IMR-90 (cell line): ENCODE measurements at regions not wholly inside any gene's neighbourhood (a gene's known extent, or its start where the extent isn't known, plus 50 kb on each side); places are given as distances from the start of the nearest gene placed in this dataset.

Experiments
- ATAC-seq: fragments of 200-7000 bp; cut with Tn5 transposase; 2 replicates; pipeline ENCODE4 v1.9.1; 2020; ENCODE audit warnings: low read depth, mild to moderate bottlenecking, moderate library complexity
- BruUV-seq: library from RNA; stranded (reverse); fragments of 400-500 nt; replicated peaks from 2 replicates; lab custom pipeline; 2021; lab: Mats Ljungman, UMichigan
- CTCF ChIA-PET: fragments of 300-600 bp; formaldehyde crosslinking; extraction: SDS; loops from one replicate; lab custom pipeline; 2021; ENCODE audit warnings: antibody characterized with exemption; lab: Yijun Ruan, JAX
- POLR2A ChIA-PET: fragments of 300-600 bp; sonication (Branson Sonifier 250); formaldehyde crosslinking; loops from one replicate; lab custom pipeline; 2022; ENCODE audit warnings: antibody characterized with exemption; ENCODE audit not compliant: unreplicated experiment; lab: Charles Lee
- DNase-seq: peaks from one replicate; pipeline ENCODE4 v3.0.0; 2013
- H2AFZ ChIP-seq: replicated peaks from 2 replicates; pipeline ENCODE3; 2013; ENCODE audit warnings: low read length, mild to moderate bottlenecking; ENCODE audit not compliant: poor library complexity
- H2AK5ac ChIP-seq: 2 replicates; pipeline ENCODE4 v1.6.1; 2013; ENCODE audit warnings: low read depth, low read length, inconsistent platforms
- H2AK9ac ChIP-seq: replicated peaks from 2 replicates; pipeline ENCODE3; 2013; ENCODE audit warnings: mild to moderate bottlenecking, low read depth, low read length, moderate library complexity; ENCODE audit not compliant: poor library complexity
- H2BK120ac ChIP-seq: 2 replicates; pipeline ENCODE4 v1.6.1; 2013; ENCODE audit warnings: low read depth, low read length, inconsistent platforms
- H2BK15ac ChIP-seq: 3 replicates; pipeline ENCODE4 v1.6.1; 2013; ENCODE audit warnings: low read depth, low read length, inconsistent platforms
- H2BK20ac ChIP-seq: 2 replicates; pipeline ENCODE4 v1.6.1; 2013; ENCODE audit warnings: low read depth, mild to moderate bottlenecking, inconsistent platforms, low read length, moderate library complexity
- H2BK5ac ChIP-seq: 2 replicates; pipeline ENCODE4 v1.6.1; 2013; ENCODE audit warnings: mild to moderate bottlenecking, low read depth, low read length, inconsistent platforms; ENCODE audit not compliant: poor library complexity, severe bottlenecking
- H3K14ac ChIP-seq: replicated peaks from 2 replicates; pipeline ENCODE4 v1.6.1; 2013; ENCODE audit warnings: low read depth, low read length, inconsistent platforms
- H3K18ac ChIP-seq: 2 replicates; pipeline ENCODE4 v1.6.1; 2013; ENCODE audit warnings: low read depth, low read length, control low read depth
- H3K23ac ChIP-seq: 2 replicates; pipeline ENCODE4 v1.6.1; 2013; ENCODE audit warnings: low read depth, low read length, inconsistent platforms
- H3K27ac ChIP-seq: 2 replicates; pipeline ENCODE4 v1.5.1; 2013; ENCODE audit warnings: mild to moderate bottlenecking, control low read depth, low read length; ENCODE audit not compliant: insufficient read depth
- H3K27me3 ChIP-seq: 2 replicates; pipeline ENCODE4 v1.6.1; 2013; ENCODE audit warnings: low read length; ENCODE audit not compliant: control insufficient read depth, insufficient read depth
- H3K36me3 ChIP-seq: 2 replicates; pipeline ENCODE4 v1.6.1; 2013; ENCODE audit warnings: low read length, mixed read lengths; ENCODE audit not compliant: control insufficient read depth, insufficient read depth
- H3K4ac ChIP-seq: 2 replicates; pipeline ENCODE4 v1.6.1; 2013; ENCODE audit warnings: low read depth, low read length, inconsistent platforms
- H3K4me1 ChIP-seq: 2 replicates; pipeline ENCODE4 v1.6.1; 2013; ENCODE audit warnings: low read length, mixed read lengths; ENCODE audit not compliant: control insufficient read depth, insufficient read depth
- H3K4me2 ChIP-seq: 2 replicates; pipeline ENCODE4 v1.6.1; 2013; ENCODE audit warnings: low read depth, mild to moderate bottlenecking, control low read depth, low read length, moderate library complexity
- H3K4me3 ChIP-seq: 2 replicates; pipeline ENCODE4 v1.5.1; 2013; ENCODE audit warnings: low read depth, mild to moderate bottlenecking, control low read depth, low read length, moderate library complexity; ENCODE audit not compliant: insufficient read depth
- H3K56ac ChIP-seq: 2 replicates; pipeline ENCODE4 v1.6.1; 2013; ENCODE audit warnings: low read length, inconsistent platforms; ENCODE audit not compliant: insufficient read depth; ENCODE audit errors: extremely low read depth
- H3K79me1 ChIP-seq, 2 experiments: 2 replicates each; pipeline ENCODE4 v1.6.1; 2013; ENCODE audit warnings: low read length in 2 of 2, inconsistent platforms in 1 of 2, low read depth in 1 of 2
- H3K9ac ChIP-seq: 2 replicates; pipeline ENCODE4 v1.6.1; 2013; ENCODE audit warnings: low read depth, low read length, control low read depth
- H3K9me1 ChIP-seq: 2 replicates; pipeline ENCODE4 v1.6.1; 2013; ENCODE audit warnings: low read length, inconsistent platforms; ENCODE audit not compliant: insufficient read depth
- H3K9me3 ChIP-seq: 2 replicates; pipeline ENCODE4 v1.6.1; 2013; ENCODE audit warnings: low read length; ENCODE audit not compliant: control insufficient read depth, insufficient read depth
- H4K20me1 ChIP-seq: 2 replicates; pipeline ENCODE4 v1.6.1; 2013; ENCODE audit warnings: low read length, inconsistent platforms; ENCODE audit not compliant: insufficient read depth
- H4K5ac ChIP-seq: 2 replicates; pipeline ENCODE4 v1.6.1; 2013; ENCODE audit warnings: mild to moderate bottlenecking, low read depth, low read length, control low read depth
- H4K8ac ChIP-seq, 2 experiments: 2 replicates each; pipeline ENCODE4 v1.6.1; 2013; ENCODE audit warnings: low read depth in 2 of 2, low read length in 2 of 2, control low read depth in 1 of 2, inconsistent platforms in 1 of 2
- H4K91ac ChIP-seq: 2 replicates; pipeline ENCODE4 v1.6.1; 2013; ENCODE audit warnings: low read depth, low read length, inconsistent platforms; ENCODE audit not compliant: insufficient read depth
- BHLHE40 ChIP-seq: fragments of 150-350 bp; IDR thresholded peaks from 2 replicates; pipeline ENCODE4 v1.6.1; 2016; ENCODE audit warnings: mild to moderate bottlenecking, low read depth, low read length
- CHD1 ChIP-seq: IDR thresholded peaks from 2 replicates; pipeline ENCODE4 v1.6.1; 2012; ENCODE audit warnings: low read depth, low read length, improper control_type of control experiment
- CTCF ChIP-seq: conservative IDR thresholded peaks from 2 replicates; pipeline ENCODE4 v1.5.1; 2012; ENCODE audit warnings: mild to moderate bottlenecking, low read depth, low read length, improper control_type of control experiment
- MXI1 ChIP-seq: IDR thresholded peaks from 2 replicates; pipeline ENCODE4 v1.6.1; 2012; ENCODE audit warnings: low read depth, mild to moderate bottlenecking, low read length, moderate library complexity, borderline replicate concordance
- WGBS, 2 experiments: methylation state at CpG; one replicate each; pipeline versions ENCODE4 v1.1.5 to v1.1.7; 2013; ENCODE audit warnings: missing lambda C conversion rate in 2 of 2; ENCODE audit not compliant: insufficient read length in 1 of 2; ENCODE audit errors: extremely low coverage in 2 of 2; 5-methylcytosine and 5-hydroxymethylcytosine counted together
- dilution Hi-C: fragments of 300-500 bp; cut with HindIII; formaldehyde crosslinking; loops from one replicate; pipeline ENCODE4 v1.14.3; 2018; ENCODE audit warnings: low sequenced_read_pairs; ENCODE audit not compliant: unreplicated experiment
- in situ Hi-C: fragments of 300-500 bp; cut with MboI; formaldehyde crosslinking; loops from 3 replicates; pipeline ENCODE4 v1.14.3; 2019; ENCODE audit warnings: low sequenced_read_pairs, inconsistent platforms, mixed read lengths
- intact Hi-C: fragments of 100-400 bp; cut with micrococcal nuclease; formaldehyde crosslinking; loops from 2 replicates; pipeline ENCODE4 v1.10.0; 2022

DNA sequence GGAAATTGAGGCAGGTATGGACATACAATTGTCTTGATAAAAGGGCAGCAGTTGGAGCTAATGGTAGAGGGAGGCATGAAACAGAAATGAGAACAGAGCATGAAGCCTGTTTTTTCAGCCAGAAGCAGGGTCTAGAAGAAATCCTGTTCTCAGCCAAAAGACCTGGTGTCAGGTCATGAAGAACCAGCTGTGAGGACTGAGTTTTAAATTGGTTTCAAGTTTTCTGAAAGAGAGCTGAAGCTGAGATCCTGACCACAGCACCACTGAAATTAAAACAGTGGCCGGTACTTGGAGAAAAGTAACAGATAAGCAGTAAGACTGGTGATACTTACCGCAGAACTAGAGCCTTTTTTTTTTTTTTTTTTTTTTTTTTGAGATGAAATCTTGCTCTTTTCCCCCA, 283.8 kb upstream of the BMP2 start:
- Histone ChIP-seq H2AFZ (no peak overlapping the region), H3K9me3 (no peaks in the 10 kb centered on the region), H3K14ac (no peak overlapping the region), H2BK15ac (no peak overlapping the region), H4K5ac (no peak overlapping the region), H3K27ac (no peak overlapping the region), H3K18ac (no peak overlapping the region), H3K27me3 (peaks cover 7% of the 10 kb centered on the region; the same call in 1 of the 2 replicates), H3K23ac (no peak overlapping the region), H2BK5ac (no peak overlapping the region), H4K91ac (no peak overlapping the region), H4K8ac (no peak overlapping the region), H3K4me3 (no peak overlapping the region), H3K4me2 (no peak overlapping the region), H3K9me1 (no peaks in the 10 kb centered on the region), H3K56ac (no peak overlapping the region), H4K20me1 (no peaks in the 10 kb centered on the region), H3K4ac (no peak overlapping the region), H2BK120ac (no peak overlapping the region), H2AK9ac (no peak overlapping the region), H3K36me3 (no peaks in the 10 kb centered on the region), H3K79me1 (no peaks in the 10 kb centered on the region), H3K4me1 (no peaks in the 10 kb centered on the region), H2AK5ac (no peak overlapping the region), H3K9ac (no peak overlapping the region), H2BK20ac (no peak overlapping the region)
- no peak for TF ChIP-seq BHLHE40
- TF ChIP-seq MXI1 = no peak
- no peak for TF ChIP-seq CTCF
- TF ChIP-seq CHD1 = no peak
- dilution Hi-C loops = no loop called here
- DNase-seq (no peak), ATAC-seq (no peak)
- no CpG with 5 or more reads among the region's 2 CpGs for WGBS, 2 experiments
- POLR2A ChIA-PET = no interaction called here
- CTCF ChIA-PET = no interaction called here
- no TSS peak for BruUV-seq
- in situ Hi-C loops = no loop called here
- intact Hi-C loops = no loop called here
